WTC11 (cell line): ENCODE measurements at regions not wholly inside any gene's neighbourhood (a gene's known extent, or its start where the extent isn't known, plus 50 kb on each side); places are given as distances from the start of the nearest gene placed in this dataset.

Experiments
- ATAC-seq: fragments of 200-7000 bp; cut with Tn5 transposase; 2 replicates; pipeline ENCODE4 v1.10.0; 2021; ENCODE audit warnings: mild to moderate bottlenecking, moderate library complexity
- CTCF ChIA-PET: fragments of 300-600 bp; sonication (Branson Sonifier 250); formaldehyde crosslinking; loops from one replicate; lab custom pipeline; 2021; ENCODE audit warnings: antibody characterized with exemption; lab: Charles Lee
- POLR2A ChIA-PET: fragments of 350-600 bp; sonication (Branson Sonifier 250); formaldehyde crosslinking; loops from one replicate; lab custom pipeline; 2021; ENCODE audit warnings: antibody characterized with exemption; lab: Charles Lee
- DNase-seq: peaks from one replicate; pipeline ENCODE4 v3.0.0; 2021; ENCODE audit warnings: low spot score
- H3K27ac Mint-ChIP-seq: 2 replicates; pipeline ENCODE4 v1.8.0; 2021; ENCODE audit warnings: mixed read lengths
- H3K27me3 Mint-ChIP-seq: 2 replicates; pipeline ENCODE4 v1.8.0; 2021; ENCODE audit warnings: low read depth, mild to moderate bottlenecking, moderate library complexity, mixed read lengths
- H3K36me3 Mint-ChIP-seq: 2 replicates; pipeline ENCODE4 v1.8.0; 2021; ENCODE audit warnings: mixed read lengths
- H3K4me1 Mint-ChIP-seq: 2 replicates; pipeline ENCODE4 v1.8.0; 2022; ENCODE audit warnings: mixed read lengths
- H3K4me3 Mint-ChIP-seq: 2 replicates; pipeline ENCODE4 v1.8.0; 2021; ENCODE audit warnings: mild to moderate bottlenecking, moderate library complexity, mixed read lengths
- H3K9me3 Mint-ChIP-seq: 2 replicates; pipeline ENCODE4 v1.8.0; 2021; ENCODE audit warnings: mixed read lengths
- EMX1 ChIP-seq: fragments of 250-450 bp; sonication (Bioruptor Pico); IDR thresholded peaks from 2 replicates; pipeline ENCODE4 v1.8.0; 2021; ENCODE audit warnings: mild to moderate bottlenecking
- ETV6 ChIP-seq: sonication (generic); formaldehyde crosslinking; IDR thresholded peaks from 2 replicates; pipeline ENCODE4 v1.8.1; 2022; ENCODE audit warnings: mild to moderate bottlenecking, missing genetic modification reagents
- GTF2I ChIP-seq: fragments of 250-450 bp; sonication (Bioruptor Pico); conservative IDR thresholded peaks from 2 replicates; pipeline ENCODE4 v1.4.0; 2021; ENCODE audit warnings: mild to moderate bottlenecking
- KAT7 ChIP-seq: sonication (generic); formaldehyde crosslinking; IDR thresholded peaks from 2 replicates; pipeline ENCODE4 v1.8.1; 2023; ENCODE audit warnings: missing genetic modification reagents, mild to moderate bottlenecking, borderline replicate concordance
- MAX ChIP-seq: sonication (generic); formaldehyde crosslinking; IDR thresholded peaks from 2 replicates; pipeline ENCODE4 v1.8.0; 2022; ENCODE audit warnings: mild to moderate bottlenecking, missing genetic modification reagents
- NR1H2 ChIP-seq: sonication (generic); formaldehyde crosslinking; IDR thresholded peaks from 2 replicates; pipeline ENCODE4 v1.9.0; 2021; ENCODE audit warnings: mild to moderate bottlenecking, moderate library complexity, missing genetic modification reagents
- PREB ChIP-seq: sonication (generic); formaldehyde crosslinking; IDR thresholded peaks from 2 replicates; pipeline ENCODE4 v1.8.1; 2022; ENCODE audit warnings: mild to moderate bottlenecking, missing genetic modification reagents, moderate library complexity, borderline replicate concordance
- RORB ChIP-seq: fragments of 250-450 bp; sonication (Bioruptor Pico); IDR thresholded peaks from 2 replicates; pipeline ENCODE4 v1.9.0; 2021; ENCODE audit warnings: mild to moderate bottlenecking
- SP1 ChIP-seq: sonication (generic); formaldehyde crosslinking; conservative IDR thresholded peaks from 2 replicates; pipeline ENCODE4 v1.8.1; 2022; ENCODE audit warnings: missing genetic modification reagents
- TCF7 ChIP-seq: sonication (generic); formaldehyde crosslinking; IDR thresholded peaks from 2 replicates; pipeline ENCODE4 v1.8.0; 2022; ENCODE audit warnings: mild to moderate bottlenecking, low read depth, missing genetic modification reagents, moderate library complexity
- TEAD4 ChIP-seq: sonication (generic); formaldehyde crosslinking; IDR thresholded peaks from 2 replicates; pipeline ENCODE4 v1.8.0; 2022; ENCODE audit warnings: mild to moderate bottlenecking, missing genetic modification reagents
- TP53 ChIP-seq: sonication (generic); formaldehyde crosslinking; IDR thresholded peaks from 2 replicates; pipeline ENCODE4 v1.8.1; 2023; ENCODE audit warnings: mild to moderate bottlenecking, missing genetic modification reagents
- USF1 ChIP-seq: sonication (generic); formaldehyde crosslinking; IDR thresholded peaks from 2 replicates; pipeline ENCODE4 v1.8.0; 2022; ENCODE audit warnings: mild to moderate bottlenecking, missing genetic modification reagents
- ZBTB43 ChIP-seq: sonication (generic); formaldehyde crosslinking; IDR thresholded peaks from 2 replicates; pipeline ENCODE4 v1.8.1; 2023; ENCODE audit warnings: mild to moderate bottlenecking, missing genetic modification reagents
- ZNF121 ChIP-seq: sonication (generic); formaldehyde crosslinking; IDR thresholded peaks from 2 replicates; pipeline ENCODE4 v1.8.0; 2023; ENCODE audit warnings: missing genetic modification reagents
- ZNF423 ChIP-seq: fragments of 250-450 bp; sonication (Bioruptor Pico); IDR thresholded peaks from 2 replicates; pipeline ENCODE4 v2.1.2; 2022; ENCODE audit warnings: mild to moderate bottlenecking, moderate library complexity
- ZNF512 ChIP-seq: sonication (generic); formaldehyde crosslinking; IDR thresholded peaks from 2 replicates; pipeline ENCODE4 v1.8.1; 2022; ENCODE audit warnings: missing genetic modification reagents, borderline replicate concordance
- ZSCAN18 ChIP-seq: fragments of 250-450 bp; sonication (Bioruptor Pico); IDR thresholded peaks from 2 replicates; pipeline ENCODE4 v2.1.2; 2022; ENCODE audit warnings: mild to moderate bottlenecking, moderate library complexity

- DNase-seq (no peak), ATAC-seq (no peak)
- Mint-ChIP-seq H3K4me3 (no peak overlapping the region), H3K27ac (no peak overlapping the region), H3K36me3 (no peaks in the 10 kb centered on the region), H3K27me3 (peaks cover 42% of the 10 kb centered on the region), H3K9me3 (no peaks in the 10 kb centered on the region), H3K4me1 (no peaks in the 10 kb centered on the region)
- ChIA-PET POLR2A (no interaction called here), CTCF (no interaction called here)
- TF ChIP-seq KAT7 (CRISPR knock-in tag) = no peak
- no peak for TF ChIP-seq SP1
- no peak for TF ChIP-seq TCF7 (CRISPR knock-in tag)
- TF ChIP-seq MAX (CRISPR knock-in tag) = no peak
- TF ChIP-seq NR1H2 (CRISPR knock-in tag) = no peak
- no peak for TF ChIP-seq PREB (CRISPR knock-in tag)
- no peak for TF ChIP-seq ZBTB43 (CRISPR knock-in tag)
- TF ChIP-seq ZNF512 (CRISPR knock-in tag) = no peak
- no peak for TF ChIP-seq ZNF121 (CRISPR knock-in tag)
- TF ChIP-seq ETV6 = no peak
- no peak for TF ChIP-seq GTF2I
- no peak for TF ChIP-seq ZNF423 (CRISPR knock-in tag)
Measured at GRCh38 chr5:15206133-15206532, 293.8 kb upstream of the FBXL7 start.

GRCh38 chr5:15203376-15203775, 296.6 kb upstream of the FBXL7 start:
- Mint-ChIP-seq H3K27ac (no peak overlapping the region), H3K4me1 (no peaks in the 10 kb centered on the region), H3K4me3 (no peak overlapping the region), H3K27me3 (peaks cover 63% of the 10 kb centered on the region), H3K9me3 (peaks cover 17% of the 10 kb centered on the region), H3K36me3 (peaks cover 5% of the 10 kb centered on the region)
- CTCF ChIA-PET = no interaction called here
- DNase-seq = no peak
- POLR2A ChIA-PET = no interaction called here
- ATAC-seq = no peak
- TF ChIP-seq USF1 (no peak), TP53 (CRISPR knock-in tag) (no peak), EMX1 (CRISPR knock-in tag) (no peak), ZNF121 (CRISPR knock-in tag) (no peak)

- CTCF ChIA-PET = interaction anchor here (2.1 kb wide), 1 partner anchor 85 kb away, joined by 10 read pairs; no protein-coding TSS in a partner anchor
- no peak for ATAC-seq
- TF ChIP-seq RORB (CRISPR knock-in tag) (no peak), ZSCAN18 (no peak), TEAD4 (CRISPR knock-in tag) (no peak)
- TF ChIP-seq, all 79 proteins: peak for 0
- peaks cover 24% of the 10 kb centered on the region for H3K9me3 Mint-ChIP-seq
- POLR2A ChIA-PET = no interaction called here
- H3K4me3 Mint-ChIP-seq = no peak overlapping the region
- H3K27me3 Mint-ChIP-seq = no peaks in the 10 kb centered on the region
- DNase-seq = no peak
- no peaks in the 10 kb centered on the region for H3K4me1 Mint-ChIP-seq
- no peak overlapping the region for H3K27ac Mint-ChIP-seq
- H3K36me3 Mint-ChIP-seq = no peaks in the 10 kb centered on the region
Measured at GRCh38 chr5:15191012-15191411, 309.0 kb upstream of the FBXL7 start.
